HCT116 (cell line): ENCODE measurements at regions not wholly inside any gene's neighbourhood (a gene's known extent, or its start where the extent isn't known, plus 50 kb on each side); places are given as distances from the start of the nearest gene placed in this dataset.

ENCODE experiments used
- ATAC-seq: fragments of 200-7000 bp; cut with Tn5 transposase; 2 replicates; pipeline ENCODE4 v1.9.1; 2020; ENCODE audit warnings: mild to moderate bottlenecking, moderate library complexity
- BruUV-seq: library from RNA; stranded (reverse); fragments of 400-500 nt; replicated peaks from 2 replicates; lab custom pipeline; 2021; lab: Mats Ljungman, UMichigan
- CTCF ChIA-PET: fragments of 300-600 bp; sonication (Branson Sonifier 250); formaldehyde crosslinking; loops from one replicate; lab custom pipeline; 2021; ENCODE audit warnings: antibody characterized with exemption; lab: Charles Lee
- POLR2A ChIA-PET: fragments of 300-600, 350-600 bp; sonication (Branson Sonifier 250); formaldehyde crosslinking; loops from one replicate; lab custom pipeline; 2021; ENCODE audit warnings: antibody characterized with exemption; lab: Charles Lee
- RAD21 ChIA-PET, 2 experiments: fragments of 300-600 bp; sonication (Branson Sonifier 250); formaldehyde crosslinking; loops; one replicate each; lab custom pipeline; 2023; ENCODE audit warnings: low total read pairs in 2 of 2; ENCODE audit not compliant: uncharacterized antibody in 2 of 2, unreplicated experiment in 2 of 2, low non-redundant PET in 1 of 2; lab: Charles Lee
- DNase-seq: peaks from one replicate; pipeline ENCODE4 v3.0.0-alpha.2; 2010; ENCODE audit warnings: low read depth, low spot score
- H2AFZ ChIP-seq: fragments of 200-600 bp; shearing (Covaris generic), sonication (generic); 2 replicates; pipeline ENCODE4 v1.6.1; 2017; ENCODE audit warnings: low read depth, mixed run types, mixed read lengths, antibody characterized with exemption, low read length; ENCODE audit not compliant: poor library complexity, severe bottlenecking
- H3K27ac ChIP-seq: 2 replicates; pipeline ENCODE4 v1.5.1; 2012; ENCODE audit warnings: low read depth, low read length
- H3K27me3 ChIP-seq: fragments of 200-600 bp; sonication (generic); 2 replicates; pipeline ENCODE4 v1.6.1; 2016; ENCODE audit warnings: mixed run types, low read length, mixed read lengths; ENCODE audit not compliant: insufficient read depth
- H3K36me3 ChIP-seq, 2 experiments: fragments of 200-500 bp in 1 of 2; fragments of 200-600 bp in 1 of 2; sonication (Bioruptor generic) in 1 of 2; sonication (generic) in 1 of 2; 2 replicates each; pipeline versions ENCODE4 v1.5.1 to v1.6.1; 2014 to 2016; ENCODE audit warnings: low read length in 2 of 2, inconsistent platforms in 1 of 2, mixed read lengths in 1 of 2, mixed run types in 1 of 2; ENCODE audit not compliant: insufficient read depth in 2 of 2, control insufficient read depth in 1 of 2
- H3K4me1 ChIP-seq, 2 experiments: fragments of 200-600 bp in 1 of 2; sonication (generic) in 1 of 2; 2 replicates each; pipeline versions ENCODE4 v1.5.1 to v1.6.1; 2012 to 2017; ENCODE audit warnings: low read length in 2 of 2, inconsistent platforms in 1 of 2, mild to moderate bottlenecking in 1 of 2, mixed read lengths in 1 of 2, mixed run types in 1 of 2, moderate library complexity in 1 of 2; ENCODE audit not compliant: insufficient read depth in 2 of 2, control insufficient read depth in 1 of 2
- H3K4me2 ChIP-seq: fragments of 200-600 bp; sonication (generic); 2 replicates; pipeline ENCODE4 v1.6.1; 2017; ENCODE audit warnings: mixed run types, low read length, mixed read lengths
- H3K4me3 ChIP-seq, 2 experiments: fragments of 200-600 bp in 1 of 2; sonication (generic) in 1 of 2; replicated peaks in 1 of 2; 2 replicates each; pipeline ENCODE4 v1.5.1; 2011 to 2016; ENCODE audit warnings: low read length in 2 of 2, control low read depth in 1 of 2, low read depth in 1 of 2, mild to moderate bottlenecking in 1 of 2, mixed read lengths in 1 of 2, mixed run types in 1 of 2
- H3K79me2 ChIP-seq: fragments of 200-600 bp; sonication (generic); 2 replicates; pipeline ENCODE4 v1.6.1; 2017; ENCODE audit warnings: mild to moderate bottlenecking, mixed run types, low read length, moderate library complexity, mixed read lengths; ENCODE audit not compliant: insufficient read depth
- H3K9ac ChIP-seq: fragments of 200-600 bp; sonication (generic); 2 replicates; pipeline ENCODE4 v1.6.1; 2016; ENCODE audit warnings: low read length, mixed read lengths
- H3K9me2 ChIP-seq: fragments of 200-600 bp; sonication (generic), shearing (Covaris generic); 2 replicates; pipeline ENCODE4 v1.6.1; 2017; ENCODE audit warnings: mixed run types, mild to moderate bottlenecking, moderate library complexity; ENCODE audit not compliant: insufficient read depth
- H3K9me3 ChIP-seq, 2 experiments: fragments of 200-500 bp in 1 of 2; fragments of 200-600 bp in 1 of 2; sonication (Bioruptor generic) in 1 of 2; sonication (generic) in 1 of 2; 2 replicates each; pipeline ENCODE4 v1.6.1; 2014 to 2017; ENCODE audit warnings: low read length in 2 of 2, mixed read lengths in 2 of 2, inconsistent platforms in 1 of 2, low read depth in 1 of 2, mild to moderate bottlenecking in 1 of 2, mixed run types in 1 of 2, moderate library complexity in 1 of 2; ENCODE audit not compliant: control insufficient read depth in 1 of 2, insufficient read depth in 1 of 2
- H4K20me1 ChIP-seq: fragments of 200-600 bp; sonication (generic), shearing (Covaris generic); 2 replicates; pipeline ENCODE4 v1.6.1; 2017; ENCODE audit warnings: mixed run types, mild to moderate bottlenecking, moderate library complexity; ENCODE audit not compliant: insufficient read depth
- CEBPB ChIP-seq: IDR thresholded peaks from 2 replicates; pipeline ENCODE4 v1.6.1; 2012; ENCODE audit warnings: low read depth
- EZH2 ChIP-seq: fragments of 200-600 bp; sonication (generic); IDR thresholded peaks from 2 replicates; pipeline ENCODE4 v1.6.1; 2017; ENCODE audit warnings: antibody characterized with exemption, mixed run types
- FOSL1 ChIP-seq: IDR thresholded peaks from 2 replicates; pipeline ENCODE4 v1.6.1; 2012; ENCODE audit warnings: low read depth
- POLR2A ChIP-seq: IDR thresholded peaks from 2 replicates; pipeline ENCODE4 v1.7.0; 2011; ENCODE audit warnings: borderline replicate concordance; ENCODE audit not compliant: insufficient read depth, insufficient read length; ENCODE audit errors: extremely low read depth
- POLR2AphosphoS5 ChIP-seq: IDR thresholded peaks from 2 replicates; pipeline ENCODE4 v1.6.1; 2011; ENCODE audit warnings: mild to moderate bottlenecking, low read depth, low read length, moderate library complexity
- SIN3A ChIP-seq: IDR thresholded peaks from 2 replicates; pipeline ENCODE4 v1.6.1; 2012; ENCODE audit warnings: low read depth
- SRF ChIP-seq: IDR thresholded peaks from 2 replicates; pipeline ENCODE4 v1.6.1; 2012; ENCODE audit warnings: low read depth
- TCF7L2 ChIP-seq: IDR thresholded peaks from 2 replicates; pipeline ENCODE4 v1.7.0; 2011; ENCODE audit warnings: borderline replicate concordance, inconsistent platforms; ENCODE audit not compliant: insufficient read depth, insufficient read length; ENCODE audit errors: extremely low read depth
- ZFX ChIP-seq: fragments of 450-650 bp; IDR thresholded peaks from 2 replicates; pipeline ENCODE4 v1.6.1; 2017
- ZNF274 ChIP-seq: fragments of 200-500 bp; sonication (Bioruptor generic); IDR thresholded peaks from 2 replicates; pipeline ENCODE4 v1.6.1; 2014; ENCODE audit warnings: mild to moderate bottlenecking, low read depth, low read length, inconsistent platforms
- intact Hi-C: fragments of 100-400 bp; cut with micrococcal nuclease; formaldehyde crosslinking; loops from 2 replicates; pipeline ENCODE4 v1.10.0; 2022
- TF ChIP-seq, protein P1 (sequence below): IDR thresholded peaks from 2 replicates; pipeline ENCODE4 v1.6.1; 2012
- TF ChIP-seq, protein P2 (sequence below), 3 experiments: fragments of 200-600 bp in 1 of 3; sonication (generic) in 1 of 3; IDR thresholded peaks in 2 of 3; conservative IDR thresholded peaks in 1 of 3; 2 replicates each; pipeline ENCODE4 v1.5.1; 2012 to 2017; ENCODE audit warnings: low read depth in 2 of 3, low read length in 2 of 3, antibody characterized with exemption in 1 of 3, borderline replicate concordance in 1 of 3, control low read depth in 1 of 3, mild to moderate bottlenecking in 1 of 3, mixed read lengths in 1 of 3, mixed run types in 1 of 3, moderate library complexity in 1 of 3; ENCODE audit not compliant: insufficient read depth in 1 of 3

DNA sequence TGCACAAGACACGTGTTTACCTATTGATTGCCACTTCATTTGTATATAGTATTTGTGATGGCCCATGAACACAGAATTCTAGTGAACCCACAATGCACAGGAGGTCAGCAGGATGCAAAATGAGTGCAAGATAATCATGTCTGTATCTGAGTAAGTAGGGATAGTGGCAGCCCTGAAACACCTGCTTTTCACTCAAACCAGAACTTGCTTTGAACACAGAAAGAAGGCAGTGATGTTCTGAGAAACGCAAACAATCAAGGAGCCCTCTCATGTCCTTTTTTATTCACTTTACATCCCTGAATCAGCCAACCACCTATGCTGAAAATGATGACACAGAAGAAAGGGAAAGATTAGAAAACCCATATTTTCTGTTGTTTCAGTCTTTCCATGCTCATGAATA, 170.4 kb upstream of the AVPR1A start:
- Histone ChIP-seq H3K4me3 (no peak overlapping the region), H3K4me2 (no peak overlapping the region), H3K27ac (no peak overlapping the region), H3K9me3 (no peaks in the 10 kb centered on the region), H3K27me3 (no peaks in the 10 kb centered on the region), H2AFZ (no peak overlapping the region), H3K9me2 (no peaks in the 10 kb centered on the region), H4K20me1 (no peaks in the 10 kb centered on the region), H3K36me3 (no peaks in the 10 kb centered on the region), H3K79me2 (no peaks in the 10 kb centered on the region), H3K9ac (no peak overlapping the region), H3K4me1 (peaks cover 0 to 12% of the 10 kb centered on the region in 2 experiments; a peak in 1 of 4 replicates)
- BruUV-seq, result no TSS peak
- POLR2A ChIA-PET, result no interaction called here
- CTCF ChIA-PET, result no interaction called here
- TF ChIP-seq POLR2A (no peak), EZH2 (no peak), TCF7L2 (no peak), SIN3A (no peak), ZNF274 (no peak), ZFX (no peak), POLR2AphosphoS5 (no peak)
- TF ChIP-seq, protein P1, sequence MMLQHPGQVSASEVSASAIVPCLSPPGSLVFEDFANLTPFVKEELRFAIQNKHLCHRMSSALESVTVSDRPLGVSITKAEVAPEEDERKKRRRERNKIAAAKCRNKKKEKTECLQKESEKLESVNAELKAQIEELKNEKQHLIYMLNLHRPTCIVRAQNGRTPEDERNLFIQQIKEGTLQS, result no peak
- intact Hi-C loops, result no loop called here
- DNase-seq, result no peak
- RAD21 ChIA-PET, result no interaction called here
- ATAC-seq, result no peak

- no peaks in the 10 kb centered on the region for H3K9me3 ChIP-seq
- no peak overlapping the region for H3K4me3 ChIP-seq
- no peak overlapping the region for H3K27ac ChIP-seq
- no peaks in the 10 kb centered on the region for H3K36me3 ChIP-seq
- no peaks in the 10 kb centered on the region for H3K9me2 ChIP-seq
- no peaks in the 10 kb centered on the region for H3K27me3 ChIP-seq
- no peak for ATAC-seq
- intact Hi-C loops, result no loop called here
- ChIA-PET POLR2A (interaction anchor here (0.6 kb wide), 1 partner anchor 366 kb away, joined by 3 read pairs; no protein-coding TSS in a partner anchor), RAD21 (no interaction called here), CTCF (no interaction called here)
- no peak for DNase-seq
- H2AFZ ChIP-seq, result peak overlapping the region; percentile 11
- H3K9ac ChIP-seq, result no peak overlapping the region
- no peak for TF ChIP-seq TCF7L2
- TF ChIP-seq FOSL1, result no peak
- no peak for TF ChIP-seq POLR2AphosphoS5
- TF ChIP-seq, protein P1, result no peak
- TF ChIP-seq, protein P2, sequence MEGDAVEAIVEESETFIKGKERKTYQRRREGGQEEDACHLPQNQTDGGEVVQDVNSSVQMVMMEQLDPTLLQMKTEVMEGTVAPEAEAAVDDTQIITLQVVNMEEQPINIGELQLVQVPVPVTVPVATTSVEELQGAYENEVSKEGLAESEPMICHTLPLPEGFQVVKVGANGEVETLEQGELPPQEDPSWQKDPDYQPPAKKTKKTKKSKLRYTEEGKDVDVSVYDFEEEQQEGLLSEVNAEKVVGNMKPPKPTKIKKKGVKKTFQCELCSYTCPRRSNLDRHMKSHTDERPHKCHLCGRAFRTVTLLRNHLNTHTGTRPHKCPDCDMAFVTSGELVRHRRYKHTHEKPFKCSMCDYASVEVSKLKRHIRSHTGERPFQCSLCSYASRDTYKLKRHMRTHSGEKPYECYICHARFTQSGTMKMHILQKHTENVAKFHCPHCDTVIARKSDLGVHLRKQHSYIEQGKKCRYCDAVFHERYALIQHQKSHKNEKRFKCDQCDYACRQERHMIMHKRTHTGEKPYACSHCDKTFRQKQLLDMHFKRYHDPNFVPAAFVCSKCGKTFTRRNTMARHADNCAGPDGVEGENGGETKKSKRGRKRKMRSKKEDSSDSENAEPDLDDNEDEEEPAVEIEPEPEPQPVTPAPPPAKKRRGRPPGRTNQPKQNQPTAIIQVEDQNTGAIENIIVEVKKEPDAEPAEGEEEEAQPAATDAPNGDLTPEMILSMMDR (IDR thresholded peaks at IDR 0.05 in 2 of 3, conservative IDR thresholded peaks at IDR 0.05 in 1 of 3; ENCODE audit: borderline replicate concordance in 1 of 3, insufficient read depth in 1 of 3, low read depth in 2 of 3, low read length in 2 of 3), result no peak
- no peak for TF ChIP-seq CEBPB
- no peak for TF ChIP-seq SRF
- H4K20me1 ChIP-seq, result no peaks in the 10 kb centered on the region
- no peak overlapping the region for H3K4me2 ChIP-seq
- no peaks in the 10 kb centered on the region for H3K79me2 ChIP-seq
- no TSS peak for BruUV-seq
- H3K4me1 ChIP-seq, result peaks cover 0 to 12% of the 10 kb centered on the region in 2 experiments; a peak in 1 of 4 replicates
Observed at GRCh38 chr12:63319936-63320633, 169.1 kb upstream of the AVPR1A start.
